IMR-90 (cell line): ENCODE measurements at regions not wholly inside any gene's neighbourhood (a gene's known extent, or its start where the extent isn't known, plus 50 kb on each side); places are given as distances from the start of the nearest gene placed in this dataset.

Experiments used
- ATAC-seq: fragments of 200-7000 bp; cut with Tn5 transposase; 2 replicates; pipeline ENCODE4 v1.9.1; 2020; ENCODE audit warnings: low read depth, mild to moderate bottlenecking, moderate library complexity
- BruUV-seq: library from RNA; stranded (reverse); fragments of 400-500 nt; replicated peaks from 2 replicates; lab custom pipeline; 2021; lab: Mats Ljungman, UMichigan
- CTCF ChIA-PET: fragments of 300-600 bp; formaldehyde crosslinking; extraction: SDS; loops from one replicate; lab custom pipeline; 2021; ENCODE audit warnings: antibody characterized with exemption; lab: Yijun Ruan, JAX
- POLR2A ChIA-PET: fragments of 300-600 bp; sonication (Branson Sonifier 250); formaldehyde crosslinking; loops from one replicate; lab custom pipeline; 2022; ENCODE audit warnings: antibody characterized with exemption; ENCODE audit not compliant: unreplicated experiment; lab: Charles Lee
- DNase-seq: peaks from one replicate; pipeline ENCODE4 v3.0.0; 2013
- H2AFZ ChIP-seq: replicated peaks from 2 replicates; pipeline ENCODE3; 2013; ENCODE audit warnings: low read length, mild to moderate bottlenecking; ENCODE audit not compliant: poor library complexity
- H2AK5ac ChIP-seq: 2 replicates; pipeline ENCODE4 v1.6.1; 2013; ENCODE audit warnings: low read depth, low read length, inconsistent platforms
- H2AK9ac ChIP-seq: replicated peaks from 2 replicates; pipeline ENCODE3; 2013; ENCODE audit warnings: mild to moderate bottlenecking, low read depth, low read length, moderate library complexity; ENCODE audit not compliant: poor library complexity
- H2BK120ac ChIP-seq: 2 replicates; pipeline ENCODE4 v1.6.1; 2013; ENCODE audit warnings: low read depth, low read length, inconsistent platforms
- H2BK15ac ChIP-seq: 3 replicates; pipeline ENCODE4 v1.6.1; 2013; ENCODE audit warnings: low read depth, low read length, inconsistent platforms
- H2BK20ac ChIP-seq: 2 replicates; pipeline ENCODE4 v1.6.1; 2013; ENCODE audit warnings: low read depth, mild to moderate bottlenecking, inconsistent platforms, low read length, moderate library complexity
- H2BK5ac ChIP-seq: 2 replicates; pipeline ENCODE4 v1.6.1; 2013; ENCODE audit warnings: mild to moderate bottlenecking, low read depth, low read length, inconsistent platforms; ENCODE audit not compliant: poor library complexity, severe bottlenecking
- H3K14ac ChIP-seq: replicated peaks from 2 replicates; pipeline ENCODE4 v1.6.1; 2013; ENCODE audit warnings: low read depth, low read length, inconsistent platforms
- H3K18ac ChIP-seq: 2 replicates; pipeline ENCODE4 v1.6.1; 2013; ENCODE audit warnings: low read depth, low read length, control low read depth
- H3K23ac ChIP-seq: 2 replicates; pipeline ENCODE4 v1.6.1; 2013; ENCODE audit warnings: low read depth, low read length, inconsistent platforms
- H3K27ac ChIP-seq: 2 replicates; pipeline ENCODE4 v1.5.1; 2013; ENCODE audit warnings: mild to moderate bottlenecking, control low read depth, low read length; ENCODE audit not compliant: insufficient read depth
- H3K27me3 ChIP-seq: 2 replicates; pipeline ENCODE4 v1.6.1; 2013; ENCODE audit warnings: low read length; ENCODE audit not compliant: control insufficient read depth, insufficient read depth
- H3K36me3 ChIP-seq: 2 replicates; pipeline ENCODE4 v1.6.1; 2013; ENCODE audit warnings: low read length, mixed read lengths; ENCODE audit not compliant: control insufficient read depth, insufficient read depth
- H3K4ac ChIP-seq: 2 replicates; pipeline ENCODE4 v1.6.1; 2013; ENCODE audit warnings: low read depth, low read length, inconsistent platforms
- H3K4me1 ChIP-seq: 2 replicates; pipeline ENCODE4 v1.6.1; 2013; ENCODE audit warnings: low read length, mixed read lengths; ENCODE audit not compliant: control insufficient read depth, insufficient read depth
- H3K4me2 ChIP-seq: 2 replicates; pipeline ENCODE4 v1.6.1; 2013; ENCODE audit warnings: low read depth, mild to moderate bottlenecking, control low read depth, low read length, moderate library complexity
- H3K4me3 ChIP-seq: 2 replicates; pipeline ENCODE4 v1.5.1; 2013; ENCODE audit warnings: low read depth, mild to moderate bottlenecking, control low read depth, low read length, moderate library complexity; ENCODE audit not compliant: insufficient read depth
- H3K56ac ChIP-seq: 2 replicates; pipeline ENCODE4 v1.6.1; 2013; ENCODE audit warnings: low read length, inconsistent platforms; ENCODE audit not compliant: insufficient read depth; ENCODE audit errors: extremely low read depth
- H3K79me1 ChIP-seq, 2 experiments: 2 replicates each; pipeline ENCODE4 v1.6.1; 2013; ENCODE audit warnings: low read length in 2 of 2, inconsistent platforms in 1 of 2, low read depth in 1 of 2
- H3K9ac ChIP-seq: 2 replicates; pipeline ENCODE4 v1.6.1; 2013; ENCODE audit warnings: low read depth, low read length, control low read depth
- H3K9me1 ChIP-seq: 2 replicates; pipeline ENCODE4 v1.6.1; 2013; ENCODE audit warnings: low read length, inconsistent platforms; ENCODE audit not compliant: insufficient read depth
- H3K9me3 ChIP-seq: 2 replicates; pipeline ENCODE4 v1.6.1; 2013; ENCODE audit warnings: low read length; ENCODE audit not compliant: control insufficient read depth, insufficient read depth
- H4K20me1 ChIP-seq: 2 replicates; pipeline ENCODE4 v1.6.1; 2013; ENCODE audit warnings: low read length, inconsistent platforms; ENCODE audit not compliant: insufficient read depth
- H4K5ac ChIP-seq: 2 replicates; pipeline ENCODE4 v1.6.1; 2013; ENCODE audit warnings: mild to moderate bottlenecking, low read depth, low read length, control low read depth
- H4K8ac ChIP-seq, 2 experiments: 2 replicates each; pipeline ENCODE4 v1.6.1; 2013; ENCODE audit warnings: low read depth in 2 of 2, low read length in 2 of 2, control low read depth in 1 of 2, inconsistent platforms in 1 of 2
- H4K91ac ChIP-seq: 2 replicates; pipeline ENCODE4 v1.6.1; 2013; ENCODE audit warnings: low read depth, low read length, inconsistent platforms; ENCODE audit not compliant: insufficient read depth
- BHLHE40 ChIP-seq: fragments of 150-350 bp; IDR thresholded peaks from 2 replicates; pipeline ENCODE4 v1.6.1; 2016; ENCODE audit warnings: mild to moderate bottlenecking, low read depth, low read length
- CEBPB ChIP-seq: IDR thresholded peaks from 2 replicates; pipeline ENCODE4 v1.6.1; 2012; ENCODE audit warnings: low read depth, low read length, improper control_type of control experiment
- CHD1 ChIP-seq: IDR thresholded peaks from 2 replicates; pipeline ENCODE4 v1.6.1; 2012; ENCODE audit warnings: low read depth, low read length, improper control_type of control experiment
- FOS ChIP-seq: fragments of 150-350 bp; IDR thresholded peaks from 2 replicates; pipeline ENCODE4 v1.6.1; 2016; ENCODE audit warnings: low read depth, low read length
- MAFK ChIP-seq: IDR thresholded peaks from 2 replicates; pipeline ENCODE4 v1.6.1; 2012; ENCODE audit warnings: low read depth, low read length, improper control_type of control experiment
- MAZ ChIP-seq: IDR thresholded peaks from 2 replicates; pipeline ENCODE4 v1.6.1; 2012; ENCODE audit warnings: low read depth, mild to moderate bottlenecking, low read length, improper control_type of control experiment, moderate library complexity, borderline replicate concordance
- MXI1 ChIP-seq: IDR thresholded peaks from 2 replicates; pipeline ENCODE4 v1.6.1; 2012; ENCODE audit warnings: low read depth, mild to moderate bottlenecking, low read length, moderate library complexity, borderline replicate concordance
- NFE2L2 ChIP-seq: fragments of 150-350 bp; IDR thresholded peaks from 2 replicates; pipeline ENCODE4 v1.6.1; 2016; ENCODE audit warnings: low read depth, mild to moderate bottlenecking, low read length
- POLR2A ChIP-seq: IDR thresholded peaks from 2 replicates; pipeline ENCODE4 v1.6.1; 2012; ENCODE audit warnings: mild to moderate bottlenecking, low read depth, low read length
- RAD21 ChIP-seq: IDR thresholded peaks from 2 replicates; pipeline ENCODE4 v1.6.1; 2012; ENCODE audit warnings: low read length, improper control_type of control experiment
- RCOR1 ChIP-seq: IDR thresholded peaks from 2 replicates; pipeline ENCODE4 v1.6.1; 2012; ENCODE audit warnings: mild to moderate bottlenecking, low read length, improper control_type of control experiment; ENCODE audit not compliant: insufficient replicate concordance
- RFX5 ChIP-seq: IDR thresholded peaks from 2 replicates; pipeline ENCODE4 v1.8.0; 2012; ENCODE audit warnings: low read depth, mild to moderate bottlenecking, low read length, moderate library complexity
- SMC3 ChIP-seq: fragments of 150-350 bp; IDR thresholded peaks from 2 replicates; pipeline ENCODE4 v1.6.1; 2016; ENCODE audit warnings: low read depth, mild to moderate bottlenecking, antibody characterized with exemption, low read length, moderate library complexity
- WGBS, 2 experiments: methylation state at CpG; one replicate each; pipeline versions ENCODE4 v1.1.5 to v1.1.7; 2013; ENCODE audit warnings: missing lambda C conversion rate in 2 of 2; ENCODE audit not compliant: insufficient read length in 1 of 2; ENCODE audit errors: extremely low coverage in 2 of 2; 5-methylcytosine and 5-hydroxymethylcytosine counted together
- dilution Hi-C: fragments of 300-500 bp; cut with HindIII; formaldehyde crosslinking; loops from one replicate; pipeline ENCODE4 v1.14.3; 2018; ENCODE audit warnings: low sequenced_read_pairs; ENCODE audit not compliant: unreplicated experiment
- in situ Hi-C: fragments of 300-500 bp; cut with MboI; formaldehyde crosslinking; loops from 3 replicates; pipeline ENCODE4 v1.14.3; 2019; ENCODE audit warnings: low sequenced_read_pairs, inconsistent platforms, mixed read lengths
- intact Hi-C: fragments of 100-400 bp; cut with micrococcal nuclease; formaldehyde crosslinking; loops from 2 replicates; pipeline ENCODE4 v1.10.0; 2022
- TF ChIP-seq, protein P1 (sequence below): conservative IDR thresholded peaks from 2 replicates; pipeline ENCODE4 v1.5.1; 2012; ENCODE audit warnings: mild to moderate bottlenecking, low read depth, low read length, improper control_type of control experiment
- TF ChIP-seq, protein P2 (sequence below): fragments of 150-350 bp; IDR thresholded peaks from 2 replicates; pipeline ENCODE4 v1.6.1; 2017; ENCODE audit warnings: mild to moderate bottlenecking, antibody characterized with exemption, low read length, low read depth
- TF ChIP-seq, protein P3 (sequence below): fragments of 150-350 bp; IDR thresholded peaks from 2 replicates; pipeline ENCODE4 v1.6.1; 2016; ENCODE audit warnings: low read depth, mild to moderate bottlenecking, low read length, moderate library complexity, borderline replicate concordance

DNA sequence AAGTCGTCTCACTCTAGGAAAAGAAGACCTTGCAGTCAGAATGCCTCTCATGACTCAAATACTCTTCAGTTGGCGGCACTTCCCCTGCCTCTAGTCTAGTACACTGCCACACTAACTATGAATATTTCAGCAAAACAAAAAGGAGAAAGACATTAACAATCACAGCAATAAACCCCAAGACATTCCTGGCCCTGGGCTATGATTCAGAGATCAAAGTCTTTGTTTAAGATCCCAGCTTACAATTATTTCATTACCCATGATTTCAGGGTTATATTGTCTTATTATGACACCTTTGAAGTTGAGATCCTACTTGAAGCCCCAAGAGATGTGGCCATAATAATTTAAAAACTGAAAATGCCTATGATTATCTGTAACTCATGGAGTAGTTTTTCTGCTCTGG is 597.5 kb downstream of the REEP3 start:
- no peak overlapping the region for H2BK15ac ChIP-seq
- H3K23ac ChIP-seq = no peak overlapping the region
- in situ Hi-C loops (no loop called here), intact Hi-C loops (no loop called here), dilution Hi-C loops (no loop called here)
- no peaks in the 10 kb centered on the region for H3K4me1 ChIP-seq
- H4K5ac ChIP-seq = no peak overlapping the region
- no peak overlapping the region for H4K8ac ChIP-seq
- no peak overlapping the region for H2AFZ ChIP-seq
- no peaks in the 10 kb centered on the region for H3K27me3 ChIP-seq
- H3K4me3 ChIP-seq = no peak overlapping the region
- TF ChIP-seq RCOR1 (no peak), SMC3 (no peak), FOS (no peak), MAFK (no peak), MXI1 (no peak), CEBPB (no peak), RFX5 (no peak), BHLHE40 (no peak), NFE2L2 (no peak), POLR2A (no peak), MAZ (no peak), CHD1 (no peak), RAD21 (no peak)
- TF ChIP-seq, protein P1, sequence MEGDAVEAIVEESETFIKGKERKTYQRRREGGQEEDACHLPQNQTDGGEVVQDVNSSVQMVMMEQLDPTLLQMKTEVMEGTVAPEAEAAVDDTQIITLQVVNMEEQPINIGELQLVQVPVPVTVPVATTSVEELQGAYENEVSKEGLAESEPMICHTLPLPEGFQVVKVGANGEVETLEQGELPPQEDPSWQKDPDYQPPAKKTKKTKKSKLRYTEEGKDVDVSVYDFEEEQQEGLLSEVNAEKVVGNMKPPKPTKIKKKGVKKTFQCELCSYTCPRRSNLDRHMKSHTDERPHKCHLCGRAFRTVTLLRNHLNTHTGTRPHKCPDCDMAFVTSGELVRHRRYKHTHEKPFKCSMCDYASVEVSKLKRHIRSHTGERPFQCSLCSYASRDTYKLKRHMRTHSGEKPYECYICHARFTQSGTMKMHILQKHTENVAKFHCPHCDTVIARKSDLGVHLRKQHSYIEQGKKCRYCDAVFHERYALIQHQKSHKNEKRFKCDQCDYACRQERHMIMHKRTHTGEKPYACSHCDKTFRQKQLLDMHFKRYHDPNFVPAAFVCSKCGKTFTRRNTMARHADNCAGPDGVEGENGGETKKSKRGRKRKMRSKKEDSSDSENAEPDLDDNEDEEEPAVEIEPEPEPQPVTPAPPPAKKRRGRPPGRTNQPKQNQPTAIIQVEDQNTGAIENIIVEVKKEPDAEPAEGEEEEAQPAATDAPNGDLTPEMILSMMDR = no peak
- TF ChIP-seq, protein P2, sequence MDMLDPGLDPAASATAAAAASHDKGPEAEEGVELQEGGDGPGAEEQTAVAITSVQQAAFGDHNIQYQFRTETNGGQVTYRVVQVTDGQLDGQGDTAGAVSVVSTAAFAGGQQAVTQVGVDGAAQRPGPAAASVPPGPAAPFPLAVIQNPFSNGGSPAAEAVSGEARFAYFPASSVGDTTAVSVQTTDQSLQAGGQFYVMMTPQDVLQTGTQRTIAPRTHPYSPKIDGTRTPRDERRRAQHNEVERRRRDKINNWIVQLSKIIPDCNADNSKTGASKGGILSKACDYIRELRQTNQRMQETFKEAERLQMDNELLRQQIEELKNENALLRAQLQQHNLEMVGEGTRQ = no peak
- TF ChIP-seq, protein P3, sequence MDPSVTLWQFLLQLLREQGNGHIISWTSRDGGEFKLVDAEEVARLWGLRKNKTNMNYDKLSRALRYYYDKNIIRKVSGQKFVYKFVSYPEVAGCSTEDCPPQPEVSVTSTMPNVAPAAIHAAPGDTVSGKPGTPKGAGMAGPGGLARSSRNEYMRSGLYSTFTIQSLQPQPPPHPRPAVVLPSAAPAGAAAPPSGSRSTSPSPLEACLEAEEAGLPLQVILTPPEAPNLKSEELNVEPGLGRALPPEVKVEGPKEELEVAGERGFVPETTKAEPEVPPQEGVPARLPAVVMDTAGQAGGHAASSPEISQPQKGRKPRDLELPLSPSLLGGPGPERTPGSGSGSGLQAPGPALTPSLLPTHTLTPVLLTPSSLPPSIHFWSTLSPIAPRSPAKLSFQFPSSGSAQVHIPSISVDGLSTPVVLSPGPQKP = no peak
- no CpG with 5 or more reads among the region's 2 CpGs for WGBS, 2 experiments
- H2AK5ac ChIP-seq = no peak overlapping the region
- BruUV-seq = no TSS peak
- H3K56ac ChIP-seq = no peak overlapping the region
- no peak for ATAC-seq
- H3K14ac ChIP-seq = no peak overlapping the region
- DNase-seq = no peak
- no peaks in the 10 kb centered on the region for H3K9me3 ChIP-seq
- H3K4ac ChIP-seq = no peak overlapping the region
- CTCF ChIA-PET = no interaction called here
- no peaks in the 10 kb centered on the region for H3K36me3 ChIP-seq
- H4K91ac ChIP-seq = no peak overlapping the region
- H3K9me1 ChIP-seq = no peaks in the 10 kb centered on the region
- no peak overlapping the region for H2BK120ac ChIP-seq
- no peak overlapping the region for H2BK5ac ChIP-seq
- POLR2A ChIA-PET = no interaction called here
- H2BK20ac ChIP-seq = no peak overlapping the region
- H3K4me2 ChIP-seq = no peak overlapping the region
- no peak overlapping the region for H3K18ac ChIP-seq
- H4K20me1 ChIP-seq = no peaks in the 10 kb centered on the region
- no peak overlapping the region for H3K27ac ChIP-seq
- H2AK9ac ChIP-seq = no peak overlapping the region
- no peaks in the 10 kb centered on the region for H3K79me1 ChIP-seq
- H3K9ac ChIP-seq = no peak overlapping the region
